PFSK-1 (cell line): ENCODE measurements at regions not wholly inside any gene's neighbourhood (a gene's known extent, or its start where the extent isn't known, plus 50 kb on each side); places are given as distances from the start of the nearest gene placed in this dataset.

Source experiments
- TAF1 ChIP-seq: IDR thresholded peaks from 2 replicates; pipeline ENCODE4 v1.6.1; 2012; ENCODE audit warnings: low read length, control low read depth, borderline replicate concordance; ENCODE audit not compliant: insufficient read depth
- TF ChIP-seq, protein P1 (sequence below), 2 experiments: IDR thresholded peaks; 2 replicates each; pipeline versions ENCODE4 v1.6.1 to v1.8.0; 2011 to 2012; ENCODE audit warnings: low read depth in 2 of 2, low read length in 2 of 2, control low read depth in 1 of 2, inconsistent platforms in 1 of 2, mild to moderate bottlenecking in 1 of 2, moderate library complexity in 1 of 2; ENCODE audit not compliant: insufficient read depth in 1 of 2

DNA sequence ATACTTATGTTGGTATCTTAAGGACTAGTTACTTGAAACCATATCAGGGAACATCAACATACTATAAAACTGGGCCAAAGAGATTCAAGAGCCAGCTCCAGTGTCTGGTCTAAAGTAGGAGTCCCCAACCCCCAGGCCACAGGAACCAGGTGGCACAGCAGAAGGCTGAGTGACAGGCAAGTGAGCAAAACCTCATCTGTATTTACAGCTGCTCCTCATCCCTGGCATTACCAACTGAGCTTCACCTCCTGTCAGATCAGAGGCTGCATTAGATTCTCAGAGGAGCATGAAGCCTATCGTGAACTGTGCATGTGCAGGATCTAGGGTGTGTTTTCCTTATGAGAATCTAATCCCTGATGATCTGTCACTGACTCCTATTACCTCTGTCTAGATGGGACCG, 581.6 kb upstream of the CDH9 start:
- TF ChIP-seq, protein P1, sequence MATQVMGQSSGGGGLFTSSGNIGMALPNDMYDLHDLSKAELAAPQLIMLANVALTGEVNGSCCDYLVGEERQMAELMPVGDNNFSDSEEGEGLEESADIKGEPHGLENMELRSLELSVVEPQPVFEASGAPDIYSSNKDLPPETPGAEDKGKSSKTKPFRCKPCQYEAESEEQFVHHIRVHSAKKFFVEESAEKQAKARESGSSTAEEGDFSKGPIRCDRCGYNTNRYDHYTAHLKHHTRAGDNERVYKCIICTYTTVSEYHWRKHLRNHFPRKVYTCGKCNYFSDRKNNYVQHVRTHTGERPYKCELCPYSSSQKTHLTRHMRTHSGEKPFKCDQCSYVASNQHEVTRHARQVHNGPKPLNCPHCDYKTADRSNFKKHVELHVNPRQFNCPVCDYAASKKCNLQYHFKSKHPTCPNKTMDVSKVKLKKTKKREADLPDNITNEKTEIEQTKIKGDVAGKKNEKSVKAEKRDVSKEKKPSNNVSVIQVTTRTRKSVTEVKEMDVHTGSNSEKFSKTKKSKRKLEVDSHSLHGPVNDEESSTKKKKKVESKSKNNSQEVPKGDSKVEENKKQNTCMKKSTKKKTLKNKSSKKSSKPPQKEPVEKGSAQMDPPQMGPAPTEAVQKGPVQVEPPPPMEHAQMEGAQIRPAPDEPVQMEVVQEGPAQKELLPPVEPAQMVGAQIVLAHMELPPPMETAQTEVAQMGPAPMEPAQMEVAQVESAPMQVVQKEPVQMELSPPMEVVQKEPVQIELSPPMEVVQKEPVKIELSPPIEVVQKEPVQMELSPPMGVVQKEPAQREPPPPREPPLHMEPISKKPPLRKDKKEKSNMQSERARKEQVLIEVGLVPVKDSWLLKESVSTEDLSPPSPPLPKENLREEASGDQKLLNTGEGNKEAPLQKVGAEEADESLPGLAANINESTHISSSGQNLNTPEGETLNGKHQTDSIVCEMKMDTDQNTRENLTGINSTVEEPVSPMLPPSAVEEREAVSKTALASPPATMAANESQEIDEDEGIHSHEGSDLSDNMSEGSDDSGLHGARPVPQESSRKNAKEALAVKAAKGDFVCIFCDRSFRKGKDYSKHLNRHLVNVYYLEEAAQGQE (IDR thresholded peaks at IDR 0.05; ENCODE audit: insufficient read depth in 1 of 2, low read depth in 2 of 2, low read length in 2 of 2), result no peak
- TF ChIP-seq TAF1, result no peak
